A549 (cell line): ENCODE measurements at regions not wholly inside any gene's neighbourhood (a gene's known extent, or its start where the extent isn't known, plus 50 kb on each side); places are given as distances from the start of the nearest gene placed in this dataset.

ENCODE experiments used
- ATAC-seq, 2 experiments: fragments of 200-7000 bp in 1 of 2; fragments of >200 bp in 1 of 2; cut with Nextera tagmentation in 1 of 2; cut with Tn5 transposase in 1 of 2; 3 replicates each; pipeline versions ENCODE4 v1.8.0 to v1.9.1; 2018 to 2020; ENCODE audit warnings: mild to moderate bottlenecking in 1 of 2, moderate library complexity in 1 of 2
- CTCF ChIA-PET: fragments of 300-600 bp; sonication (Branson Sonifier 250); formaldehyde crosslinking; extraction: SDS; loops from one replicate; lab custom pipeline; 2021; ENCODE audit warnings: antibody characterized with exemption, inconsistent platforms; lab: Yijun Ruan, JAX
- POLR2A ChIA-PET: fragments of 350-600 bp; formaldehyde crosslinking; extraction: SDS; loops from one replicate; lab custom pipeline; 2021; ENCODE audit warnings: antibody characterized with exemption, inconsistent platforms; lab: Yijun Ruan, JAX
- DNase-seq, 2 experiments: peaks; one replicate each; pipeline versions ENCODE4 v3.0.0 to v3.0.0-alpha.2; 2011 to 2016; ENCODE audit warnings: low read depth in 1 of 2, low spot score in 1 of 2
- FAIRE-seq: peaks from 2 replicates; lab custom pipeline; 2011; peaks lifted over from hg19 to GRCh38; lab: Jason Lieb, UNC
- H3K27ac ChIP-seq, 2 experiments: fragments of >200 bp; sonication (Bioruptor Twin); formaldehyde crosslinking; 3 replicates each; pipeline ENCODE4 v1.5.1; 2016 to 2017
- H3K4me1 ChIP-seq: fragments of >200 bp; sonication (Bioruptor Twin); formaldehyde crosslinking; 3 replicates; pipeline ENCODE4 v1.6.1; 2016
- H3K4me2 ChIP-seq: fragments of >200 bp; sonication (Bioruptor Twin); formaldehyde crosslinking; 3 replicates; pipeline ENCODE4 v1.6.1; 2016
- H3K4me3 ChIP-seq: fragments of >200 bp; sonication (Bioruptor Twin); formaldehyde crosslinking; 3 replicates; pipeline ENCODE4 v1.5.1; 2016
- H3K9me3 ChIP-seq: fragments of >200 bp; sonication (Bioruptor Twin); formaldehyde crosslinking; 3 replicates; pipeline ENCODE4 v1.6.1; 2016
- CBX2 ChIP-seq: fragments of 200-600 bp; sonication (generic); IDR thresholded peaks from 2 replicates; pipeline ENCODE4 v1.6.1; 2016; ENCODE audit warnings: low read depth, mild to moderate bottlenecking, borderline replicate concordance
- CBX8 ChIP-seq: fragments of 200-600 bp; sonication (generic); IDR thresholded peaks from 2 replicates; pipeline ENCODE4 v1.6.1; 2016
- CHD4 ChIP-seq: fragments of 200-600 bp; sonication (generic); IDR thresholded peaks from 2 replicates; pipeline ENCODE4 v1.6.1; 2016; ENCODE audit warnings: antibody characterized with exemption, mild to moderate bottlenecking, borderline replicate concordance
- EHF ChIP-seq: fragments of 250-450 bp; sonication (Bioruptor Pico); IDR thresholded peaks from 2 replicates; pipeline ENCODE4 v1.5.0; 2020; ENCODE audit warnings: mild to moderate bottlenecking
- EHMT2 ChIP-seq: fragments of 200-600 bp; sonication (generic); IDR thresholded peaks from 2 replicates; pipeline ENCODE4 v1.6.1; 2016; ENCODE audit warnings: antibody characterized with exemption, low read depth, mild to moderate bottlenecking, moderate library complexity
- FOXS1 ChIP-seq: fragments of 250-450 bp; sonication (Bioruptor Pico); IDR thresholded peaks from 2 replicates; pipeline ENCODE4 v1.5.0; 2020; ENCODE audit warnings: mild to moderate bottlenecking, moderate library complexity
- GATA3 ChIP-seq: IDR thresholded peaks from 2 replicates; pipeline ENCODE4 v1.6.1; 2012; ENCODE audit warnings: borderline replicate concordance
- HOXB13 ChIP-seq: fragments of 250-450 bp; sonication (Bioruptor Pico); IDR thresholded peaks from 2 replicates; pipeline ENCODE4 v1.5.0; 2020; ENCODE audit warnings: low read depth, mild to moderate bottlenecking, moderate library complexity
- POLR2A ChIP-seq: IDR thresholded peaks from 2 replicates; pipeline ENCODE4 v1.6.1; 2012; ENCODE audit warnings: mild to moderate bottlenecking, low read length
- POLR2AphosphoS2 ChIP-seq: conservative IDR thresholded peaks from 2 replicates; pipeline ENCODE4 v1.6.1; 2012; ENCODE audit warnings: low read length, improper control_type of control experiment, inconsistent platforms
- RARB ChIP-seq: fragments of 250-450 bp; sonication (Bioruptor Pico); IDR thresholded peaks from 2 replicates; pipeline ENCODE4 v1.8.0; 2021; ENCODE audit warnings: mild to moderate bottlenecking, moderate library complexity
- RCOR1 ChIP-seq: fragments of 150-350 bp; IDR thresholded peaks from 2 replicates; pipeline ENCODE4 v1.6.1; 2014; ENCODE audit warnings: antibody characterized with exemption, low read length, low read depth
- SMC3 ChIP-seq: fragments of >200 bp; sonication (Bioruptor Twin); formaldehyde crosslinking; IDR thresholded peaks from 3 replicates; pipeline ENCODE4 v1.6.1; 2018; ENCODE audit warnings: inconsistent platforms
- TFCP2L1 ChIP-seq: fragments of 250-450 bp; sonication (Bioruptor Pico); IDR thresholded peaks from 2 replicates; pipeline ENCODE4 v1.5.0; 2021; ENCODE audit warnings: mild to moderate bottlenecking
- TP53 ChIP-seq: fragments of 250-450 bp; sonication (Bioruptor Pico); IDR thresholded peaks from 2 replicates; pipeline ENCODE4 v1.5.0; 2021; ENCODE audit warnings: mild to moderate bottlenecking, moderate library complexity
- WGBS: methylation state at CpG from one replicate; pipeline ENCODE4 v1.1.6; 2017; ENCODE audit errors: missing lambda C conversion rate; 5-methylcytosine and 5-hydroxymethylcytosine counted together
- TF ChIP-seq, protein P1 (sequence below): fragments of 250-450 bp; sonication (Bioruptor Pico); IDR thresholded peaks from 2 replicates; pipeline ENCODE4 v1.5.0; 2021; ENCODE audit warnings: mild to moderate bottlenecking, moderate library complexity, borderline replicate concordance
- TF ChIP-seq, protein P2 (sequence below): fragments of 200-600 bp; sonication (generic); IDR thresholded peaks from 2 replicates; pipeline ENCODE4 v1.6.1; 2016; ENCODE audit warnings: antibody characterized with exemption, mild to moderate bottlenecking, moderate library complexity

DNA sequence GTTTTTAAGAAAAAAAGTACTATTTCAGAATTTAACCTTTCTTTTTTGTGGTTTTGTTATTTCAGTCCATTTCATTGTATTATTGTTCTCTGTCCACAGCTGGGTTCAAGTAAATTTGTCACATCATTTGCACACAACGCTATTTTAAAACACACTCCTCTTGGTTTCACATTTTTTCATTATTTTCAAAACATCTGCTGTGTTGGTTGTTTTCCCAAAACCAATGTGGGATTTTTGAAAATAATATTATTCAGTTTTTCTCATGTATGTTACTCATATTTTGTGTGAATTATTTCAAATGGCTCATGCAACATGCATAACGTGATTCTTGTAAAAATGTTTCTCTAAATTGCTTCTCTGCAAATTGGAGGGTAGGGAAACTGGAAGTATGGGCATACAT is 589.2 kb downstream of the METTL4 start:
- no peak for DNase-seq
- no peaks in the 10 kb centered on the region for H3K9me3 ChIP-seq
- TF ChIP-seq FOXS1 (CRISPR knock-in tag) = no peak
- TF ChIP-seq TP53 = no peak
- no peak for TF ChIP-seq CBX8
- TF ChIP-seq RCOR1 = no peak
- TF ChIP-seq, protein P1, sequence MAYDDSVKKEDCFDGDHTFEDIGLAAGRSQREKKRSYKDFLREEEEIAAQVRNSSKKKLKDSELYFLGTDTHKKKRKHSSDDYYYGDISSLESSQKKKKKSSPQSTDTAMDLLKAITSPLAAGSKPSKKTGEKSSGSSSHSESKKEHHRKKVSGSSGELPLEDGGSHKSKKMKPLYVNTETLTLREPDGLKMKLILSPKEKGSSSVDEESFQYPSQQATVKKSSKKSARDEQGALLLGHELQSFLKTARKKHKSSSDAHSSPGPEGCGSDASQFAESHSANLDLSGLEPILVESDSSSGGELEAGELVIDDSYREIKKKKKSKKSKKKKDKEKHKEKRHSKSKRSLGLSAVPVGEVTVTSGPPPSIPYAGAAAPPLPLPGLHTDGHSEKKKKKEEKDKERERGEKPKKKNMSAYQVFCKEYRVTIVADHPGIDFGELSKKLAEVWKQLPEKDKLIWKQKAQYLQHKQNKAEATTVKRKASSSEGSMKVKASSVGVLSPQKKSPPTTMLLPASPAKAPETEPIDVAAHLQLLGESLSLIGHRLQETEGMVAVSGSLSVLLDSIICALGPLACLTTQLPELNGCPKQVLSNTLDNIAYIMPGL (CRISPR knock-in tag) = no peak
- TF ChIP-seq EHF (CRISPR knock-in tag) = no peak
- no peak for TF ChIP-seq SMC3
- no peak for TF ChIP-seq EHMT2
- TF ChIP-seq, all 56 proteins: peak for 0
- no peak overlapping the region for H3K4me3 ChIP-seq
- FAIRE-seq (no peak), ATAC-seq (no peak)
- H3K4me2 ChIP-seq = no peak overlapping the region
- POLR2A ChIA-PET = no interaction called here
- whole genome bisulfite sequencing = 2% methylated on average over 2 of the region's 2 CpGs
- no peak overlapping the region for H3K27ac ChIP-seq
- CTCF ChIA-PET = no interaction called here
- no peaks in the 10 kb centered on the region for H3K4me1 ChIP-seq

DNA sequence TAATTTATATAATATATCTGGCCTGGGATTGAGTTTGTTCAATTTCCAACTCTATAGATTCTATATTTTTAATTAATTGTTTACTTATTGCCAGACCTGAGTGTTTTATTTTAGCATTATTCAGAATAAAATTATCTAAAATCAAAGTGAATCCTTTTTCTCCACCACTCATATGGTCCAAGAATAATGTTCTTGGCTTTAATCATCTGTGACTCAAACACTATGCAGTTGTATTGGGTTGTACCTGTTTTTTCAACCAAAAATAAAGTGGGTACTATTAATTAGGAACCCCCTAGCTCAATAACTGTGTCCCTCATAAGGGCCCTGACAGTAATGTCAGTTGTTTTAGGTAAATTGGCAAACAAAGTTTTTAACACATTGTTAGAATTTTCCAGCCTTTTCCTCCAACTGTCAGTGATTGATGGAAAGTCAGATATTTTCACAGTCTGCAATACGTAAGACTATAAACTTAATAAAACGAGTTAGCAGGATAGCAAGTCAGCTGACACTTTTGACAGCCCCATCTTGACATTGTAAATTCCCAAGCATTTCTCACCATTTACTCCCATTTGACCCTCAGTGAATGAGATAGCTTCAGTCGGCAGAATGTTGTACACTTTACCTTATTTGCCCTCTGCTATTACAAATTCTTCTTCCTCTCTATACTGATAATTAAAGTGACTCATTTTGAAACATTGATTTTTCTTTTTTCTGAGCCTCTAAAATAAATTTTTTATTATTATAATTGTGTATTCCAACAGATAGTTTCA is 587.4 kb downstream of the METTL4 start:
- Histone ChIP-seq H3K4me3 (no peak overlapping the region), H3K4me2 (no peak overlapping the region), H3K27ac (no peak overlapping the region), H3K9me3 (no peaks in the 10 kb centered on the region), H3K4me1 (no peaks in the 10 kb centered on the region)
- no peak for ATAC-seq
- POLR2A ChIA-PET = no interaction called here
- DNase-seq = no peak
- TF ChIP-seq HOXB13 (CRISPR knock-in tag) = no peak
- no peak for TF ChIP-seq GATA3
- no peak for TF ChIP-seq CBX2
- TF ChIP-seq CBX8 = no peak
- TF ChIP-seq, protein P1 (CRISPR knock-in tag) = no peak
- TF ChIP-seq EHF (CRISPR knock-in tag) = no peak
- no peak for TF ChIP-seq CHD4
- no peak for TF ChIP-seq TFCP2L1 (CRISPR knock-in tag)
- TF ChIP-seq RCOR1 = no peak
- TF ChIP-seq POLR2A = no peak
- TF ChIP-seq, protein P2, sequence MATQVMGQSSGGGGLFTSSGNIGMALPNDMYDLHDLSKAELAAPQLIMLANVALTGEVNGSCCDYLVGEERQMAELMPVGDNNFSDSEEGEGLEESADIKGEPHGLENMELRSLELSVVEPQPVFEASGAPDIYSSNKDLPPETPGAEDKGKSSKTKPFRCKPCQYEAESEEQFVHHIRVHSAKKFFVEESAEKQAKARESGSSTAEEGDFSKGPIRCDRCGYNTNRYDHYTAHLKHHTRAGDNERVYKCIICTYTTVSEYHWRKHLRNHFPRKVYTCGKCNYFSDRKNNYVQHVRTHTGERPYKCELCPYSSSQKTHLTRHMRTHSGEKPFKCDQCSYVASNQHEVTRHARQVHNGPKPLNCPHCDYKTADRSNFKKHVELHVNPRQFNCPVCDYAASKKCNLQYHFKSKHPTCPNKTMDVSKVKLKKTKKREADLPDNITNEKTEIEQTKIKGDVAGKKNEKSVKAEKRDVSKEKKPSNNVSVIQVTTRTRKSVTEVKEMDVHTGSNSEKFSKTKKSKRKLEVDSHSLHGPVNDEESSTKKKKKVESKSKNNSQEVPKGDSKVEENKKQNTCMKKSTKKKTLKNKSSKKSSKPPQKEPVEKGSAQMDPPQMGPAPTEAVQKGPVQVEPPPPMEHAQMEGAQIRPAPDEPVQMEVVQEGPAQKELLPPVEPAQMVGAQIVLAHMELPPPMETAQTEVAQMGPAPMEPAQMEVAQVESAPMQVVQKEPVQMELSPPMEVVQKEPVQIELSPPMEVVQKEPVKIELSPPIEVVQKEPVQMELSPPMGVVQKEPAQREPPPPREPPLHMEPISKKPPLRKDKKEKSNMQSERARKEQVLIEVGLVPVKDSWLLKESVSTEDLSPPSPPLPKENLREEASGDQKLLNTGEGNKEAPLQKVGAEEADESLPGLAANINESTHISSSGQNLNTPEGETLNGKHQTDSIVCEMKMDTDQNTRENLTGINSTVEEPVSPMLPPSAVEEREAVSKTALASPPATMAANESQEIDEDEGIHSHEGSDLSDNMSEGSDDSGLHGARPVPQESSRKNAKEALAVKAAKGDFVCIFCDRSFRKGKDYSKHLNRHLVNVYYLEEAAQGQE = no peak
- TF ChIP-seq RARB (CRISPR knock-in tag) = no peak
- TF ChIP-seq TP53 = no peak
- TF ChIP-seq POLR2AphosphoS2 = no peak
- CTCF ChIA-PET = no interaction called here
- FAIRE-seq = no peak
- WGBS = 32% methylated on average over 3 of the region's 3 CpGs
